HG03469 (cell line): ENCODE measurements at regions not wholly inside any gene's neighbourhood (a gene's known extent, or its start where the extent isn't known, plus 50 kb on each side); places are given as distances from the start of the nearest gene placed in this dataset.

ENCODE experiments used
- ATAC-seq: cut with Tn5 transposase; IDR thresholded peaks from one replicate; pipeline ENCODE4 v1.9.1; 2021; ENCODE audit warnings: mild to moderate bottlenecking, moderate library complexity, moderate number of reproducible peaks; ENCODE audit not compliant: unreplicated experiment

DNA sequence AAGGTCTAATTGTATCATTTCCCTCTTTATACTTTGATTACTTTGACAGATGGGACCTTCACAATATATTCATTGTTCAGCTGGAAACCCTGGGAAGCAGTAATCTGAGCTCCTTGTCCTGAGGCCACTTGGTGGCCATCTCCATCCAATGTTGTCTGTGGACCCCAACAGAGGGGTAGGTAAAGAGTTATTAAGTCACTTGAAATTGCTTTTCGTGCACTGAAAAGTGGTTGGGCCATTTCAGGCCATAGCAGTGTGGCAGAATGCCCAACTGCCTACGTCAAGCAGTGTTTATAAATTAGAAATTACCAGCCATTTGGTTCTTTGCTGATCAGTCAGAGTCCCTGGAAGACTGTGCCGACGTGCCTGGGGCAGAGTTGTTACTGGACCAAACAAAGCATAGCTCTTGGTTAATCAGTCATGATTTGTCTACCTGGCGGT is 308.3 kb upstream of the USP25 start:
- ATAC-seq = no peak

DNA sequence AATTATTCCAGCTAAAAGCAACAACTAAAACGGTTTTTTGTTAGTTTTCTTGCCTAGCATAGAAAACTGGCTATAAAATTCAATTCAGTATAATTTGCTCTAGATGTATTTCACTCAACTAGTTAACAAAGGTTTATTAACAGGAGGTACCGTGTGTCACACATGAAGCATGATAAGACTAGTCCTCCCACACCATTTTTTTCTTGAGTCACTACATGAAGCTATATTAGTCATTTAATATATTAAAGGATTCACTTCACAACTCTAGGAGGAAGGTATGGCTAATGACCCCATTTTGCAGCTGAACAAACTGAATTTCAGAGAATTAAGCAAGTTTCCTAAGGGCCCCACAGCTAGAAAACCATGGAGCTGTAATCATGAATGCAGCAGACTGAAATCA is 307.8 kb upstream of the USP25 start:
- no peak for ATAC-seq

DNA sequence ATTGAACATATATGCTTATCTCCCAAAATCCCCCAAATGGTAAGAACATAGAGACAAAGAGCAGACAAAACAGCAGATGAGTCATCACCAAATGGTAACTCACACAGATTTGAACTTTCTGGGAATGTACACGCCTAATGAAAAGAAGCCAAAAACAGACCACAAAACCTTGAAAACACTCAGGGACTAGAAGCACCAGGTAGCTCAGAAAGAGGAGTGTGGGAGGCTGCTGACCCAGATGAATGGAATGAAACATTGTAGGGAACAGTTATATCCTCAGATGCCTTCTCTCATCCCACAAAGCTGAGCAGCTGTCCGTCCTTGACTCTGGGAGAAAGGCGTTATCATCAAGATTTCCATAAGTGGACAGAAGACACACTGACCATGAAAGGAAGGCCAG is 307.0 kb upstream of the USP25 start:
- ATAC-seq = peak; percentile 42

DNA sequence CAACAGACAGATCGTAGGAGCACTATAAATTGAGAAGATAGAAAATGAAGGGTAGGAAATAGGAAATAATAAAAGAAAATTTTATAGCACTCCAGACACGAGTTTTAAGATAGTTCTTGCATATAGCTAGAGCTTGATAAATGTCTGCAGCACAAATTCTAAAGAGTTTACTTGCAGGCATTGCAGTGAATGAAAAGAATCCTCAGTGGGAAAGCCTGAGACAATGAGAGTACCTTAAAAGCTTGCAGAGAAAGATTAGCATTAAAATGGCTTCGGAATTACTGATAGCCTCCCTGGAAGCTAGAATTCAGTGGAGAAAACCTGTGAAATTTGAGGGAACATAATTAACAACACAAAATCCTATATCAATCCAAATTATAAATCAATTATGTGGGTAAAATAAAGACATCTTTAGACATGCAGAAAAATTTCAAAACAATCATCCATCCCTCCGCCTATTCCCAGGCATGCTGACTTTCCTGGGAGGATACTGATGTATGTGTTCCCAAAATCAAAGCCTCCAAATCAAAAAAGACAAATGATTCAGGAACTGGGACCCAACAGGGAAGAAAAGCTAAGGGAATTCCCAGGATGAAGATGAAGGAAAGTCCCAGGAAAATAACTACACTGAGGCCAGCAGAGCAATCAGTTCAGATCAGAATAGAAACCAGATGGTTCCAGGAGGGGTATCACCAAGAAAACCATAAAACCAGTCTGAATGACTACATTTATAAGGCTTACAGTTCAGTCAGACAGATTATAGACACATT is 305.9 kb upstream of the USP25 start:
- ATAC-seq = no peak

DNA sequence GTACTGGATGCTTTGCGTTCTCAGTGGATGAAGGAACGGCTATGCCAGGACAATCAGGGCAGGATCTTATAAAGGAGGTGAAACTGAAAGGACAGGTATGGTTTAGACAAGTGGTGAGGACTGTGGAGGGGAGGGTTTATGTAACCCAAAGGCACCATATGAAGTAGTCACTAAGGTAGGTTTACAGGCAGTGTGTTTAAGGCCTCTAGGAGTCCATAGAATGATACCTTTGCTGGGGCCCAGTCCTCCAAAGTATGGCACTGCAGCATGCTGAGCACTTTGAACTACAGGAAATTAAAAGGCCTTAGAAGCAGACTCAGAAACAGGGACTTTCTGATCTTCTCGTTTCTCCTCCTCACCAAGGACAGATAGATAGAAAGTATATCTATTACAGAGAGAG is 304.7 kb upstream of the USP25 start:
- no peak for ATAC-seq

DNA sequence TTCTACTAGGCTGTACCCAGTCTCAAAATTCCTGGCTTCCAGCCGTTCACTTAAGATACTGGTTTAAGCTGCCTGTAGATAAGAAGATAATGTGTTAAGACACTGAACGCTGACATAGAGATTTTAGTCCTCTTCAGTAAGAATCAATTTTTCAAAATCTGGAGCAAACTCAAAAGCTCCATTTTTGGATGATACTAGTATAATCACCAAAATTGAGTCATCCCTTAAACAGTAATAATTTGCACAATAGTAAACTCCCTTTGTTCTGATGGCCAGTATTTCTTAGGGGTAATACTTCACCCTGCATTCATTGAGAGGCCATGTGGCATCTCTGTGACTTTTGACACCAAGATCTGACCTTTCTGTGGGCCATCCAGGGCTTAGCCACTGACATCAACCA is 299.8 kb upstream of the USP25 start:
- no peak for ATAC-seq

DNA sequence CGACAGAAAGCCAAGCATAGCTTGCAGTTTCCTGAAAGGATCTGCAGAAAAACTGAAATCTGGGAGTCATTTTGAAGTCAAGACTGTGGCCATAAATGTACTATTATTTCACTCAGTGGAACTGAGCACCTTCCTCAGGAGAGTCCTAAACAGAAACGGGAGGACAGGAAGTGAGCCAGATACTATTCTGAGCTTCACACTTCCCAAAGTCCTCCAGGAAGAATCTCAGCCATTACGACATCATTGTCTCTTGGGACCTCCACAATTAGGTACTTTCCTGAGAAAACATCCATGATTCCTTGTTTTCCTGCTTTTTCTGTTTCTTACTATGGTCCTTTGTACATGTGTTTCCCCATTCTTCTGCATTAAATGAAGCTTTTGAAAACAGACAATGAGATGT is 299.2 kb upstream of the USP25 start:
- no peak for ATAC-seq

DNA sequence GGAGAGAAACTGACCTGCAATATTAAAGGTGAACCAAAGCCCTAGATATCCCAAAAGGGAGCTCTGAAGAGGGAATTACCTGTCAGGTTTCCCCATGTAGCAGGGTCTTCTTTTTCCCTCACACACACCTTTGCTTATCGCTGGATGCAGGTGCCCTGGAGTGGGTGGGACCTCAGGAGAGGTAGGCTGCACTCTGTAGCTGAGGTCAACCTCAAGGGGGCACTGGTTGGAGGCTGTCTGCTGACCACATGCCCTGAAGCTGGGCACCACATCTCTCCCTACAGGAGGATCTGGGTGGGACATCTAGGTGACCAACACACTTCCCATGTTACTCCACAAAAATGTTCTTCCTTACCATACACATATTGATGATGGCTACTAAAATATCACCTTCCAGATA is 298.7 kb upstream of the USP25 start:
- ATAC-seq = no peak

DNA sequence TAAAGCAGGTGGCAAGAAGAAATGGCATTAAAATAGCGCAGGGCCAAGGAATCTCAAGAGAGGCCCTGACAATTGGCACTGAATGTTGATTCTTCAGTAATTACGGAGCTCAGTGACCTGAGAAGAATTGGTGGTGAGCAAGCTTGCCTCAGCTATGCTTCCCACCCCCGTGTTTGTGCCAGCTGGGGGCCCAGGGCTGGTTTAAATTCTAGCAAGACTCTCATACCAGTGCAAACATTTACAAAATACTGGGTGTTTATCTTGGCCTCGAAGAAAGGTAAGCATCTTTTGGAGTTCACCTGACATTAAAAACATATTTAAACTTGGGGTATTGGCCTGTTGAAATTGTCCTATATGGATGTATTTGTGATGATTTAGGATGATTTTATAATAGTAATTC is 296.7 kb upstream of the USP25 start:
- no peak for ATAC-seq

DNA sequence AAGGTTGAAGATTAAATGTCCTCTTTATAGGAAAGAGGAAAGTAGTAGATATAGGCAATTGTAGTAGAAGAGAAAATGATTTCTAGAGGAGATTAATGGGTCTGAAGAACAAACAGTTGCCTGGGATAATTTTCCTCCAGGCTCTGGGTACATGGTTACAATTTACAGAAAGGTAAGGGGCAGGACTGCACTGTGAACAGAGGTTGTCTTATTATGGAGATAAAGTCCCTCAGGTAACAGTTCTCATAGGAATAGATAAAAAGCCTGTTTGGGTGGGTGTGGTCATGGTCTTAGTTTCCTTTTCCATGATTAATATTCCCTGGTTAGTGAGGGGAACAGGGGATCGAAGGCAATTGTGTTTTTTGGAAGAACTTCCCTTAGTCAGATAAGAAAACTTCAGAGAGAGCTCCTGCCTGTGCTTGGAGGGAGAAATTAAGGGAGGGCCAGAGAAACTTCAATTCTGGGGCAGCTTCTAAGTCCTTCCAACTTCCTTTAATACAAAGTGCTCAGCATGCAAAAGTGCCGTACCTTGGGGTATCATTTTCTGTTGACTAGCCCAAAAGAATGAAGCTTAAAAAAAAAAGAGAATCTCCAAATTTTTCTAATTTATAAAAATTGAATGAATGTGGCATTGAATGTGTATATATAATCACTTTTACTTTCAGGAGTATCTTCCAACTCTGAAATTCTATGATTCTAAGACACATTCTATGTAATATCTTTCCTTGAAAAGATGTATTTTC is 295.4 kb upstream of the USP25 start:
- ATAC-seq = no peak

DNA sequence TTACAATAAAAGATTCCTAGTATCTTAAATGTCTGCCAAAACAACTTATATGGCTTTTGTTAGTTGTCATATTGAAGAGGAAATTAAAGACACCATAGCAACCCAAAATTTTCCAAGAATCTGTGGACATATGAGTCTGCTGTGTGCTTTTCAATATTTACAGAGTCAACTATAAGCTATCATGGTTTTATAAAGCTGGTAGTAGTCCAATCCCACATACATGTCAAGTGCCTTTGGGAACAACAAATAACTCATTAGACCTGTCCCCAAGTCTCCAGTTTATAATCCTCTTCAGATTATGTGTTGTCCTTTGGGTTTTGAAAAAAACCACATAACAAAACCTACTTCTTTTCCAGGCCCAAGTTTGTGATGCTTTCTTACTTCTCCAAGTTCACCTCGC is 293.8 kb upstream of the USP25 start:
- no peak for ATAC-seq

DNA sequence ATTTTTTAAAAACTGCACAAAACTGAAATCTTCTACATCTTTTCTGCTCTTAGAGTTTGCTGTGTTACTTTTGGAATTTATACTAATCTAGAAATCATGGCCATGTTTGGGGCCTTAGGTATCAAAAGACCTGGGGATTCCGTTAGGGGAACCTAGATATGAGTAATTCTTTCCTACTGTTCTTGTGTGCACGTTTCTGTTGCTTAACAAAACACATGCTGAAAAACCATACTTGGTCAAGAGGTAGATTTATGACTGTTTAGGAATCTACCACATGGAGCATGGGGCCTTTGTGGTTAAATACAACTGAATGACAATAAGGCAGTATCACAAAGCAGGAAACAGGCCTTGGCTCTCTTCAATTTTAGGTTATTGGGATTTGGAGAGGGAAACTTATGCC is 291.9 kb upstream of the USP25 start:
- peak; percentile 86 for ATAC-seq

DNA sequence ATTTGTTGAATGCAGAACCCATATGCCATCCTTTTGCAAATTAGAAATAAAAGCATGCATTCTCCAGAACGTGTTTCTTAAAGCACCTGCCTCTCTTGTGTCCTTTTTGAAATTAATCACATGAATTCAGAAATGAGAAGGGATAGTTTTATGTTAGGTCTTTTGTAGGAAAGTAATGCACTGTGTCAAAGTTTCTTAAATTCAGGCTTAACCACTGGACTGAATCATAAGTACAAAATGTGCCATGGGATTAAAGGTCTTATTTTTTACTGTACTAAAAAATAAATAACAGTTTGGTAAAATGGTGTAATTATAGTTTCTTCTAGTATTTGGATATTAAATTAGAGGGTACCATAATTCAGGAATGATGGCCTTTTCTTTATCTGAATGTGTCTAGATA is 290.1 kb upstream of the USP25 start:
- ATAC-seq = no peak

DNA sequence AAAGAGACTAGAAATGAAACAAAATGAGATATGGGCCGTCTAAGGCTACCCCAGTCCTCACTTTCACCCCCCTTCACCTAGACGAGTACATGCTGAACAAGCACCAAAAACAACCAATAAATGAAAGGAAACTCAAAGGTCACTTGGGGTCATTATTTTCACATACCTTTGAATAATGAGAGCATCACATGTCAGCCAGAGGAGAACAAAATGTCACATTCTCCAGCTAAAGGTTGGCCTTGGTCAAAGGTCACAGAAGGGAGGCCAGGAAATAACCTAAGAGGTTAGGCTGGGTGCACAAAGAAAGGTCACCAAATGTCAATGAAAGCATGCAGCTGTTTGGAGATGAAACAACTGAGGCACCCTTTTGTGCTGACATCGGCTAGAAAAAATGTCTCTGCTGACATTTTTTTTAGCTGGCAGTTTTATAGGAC is 288.7 kb upstream of the USP25 start:
- no peak for ATAC-seq

DNA sequence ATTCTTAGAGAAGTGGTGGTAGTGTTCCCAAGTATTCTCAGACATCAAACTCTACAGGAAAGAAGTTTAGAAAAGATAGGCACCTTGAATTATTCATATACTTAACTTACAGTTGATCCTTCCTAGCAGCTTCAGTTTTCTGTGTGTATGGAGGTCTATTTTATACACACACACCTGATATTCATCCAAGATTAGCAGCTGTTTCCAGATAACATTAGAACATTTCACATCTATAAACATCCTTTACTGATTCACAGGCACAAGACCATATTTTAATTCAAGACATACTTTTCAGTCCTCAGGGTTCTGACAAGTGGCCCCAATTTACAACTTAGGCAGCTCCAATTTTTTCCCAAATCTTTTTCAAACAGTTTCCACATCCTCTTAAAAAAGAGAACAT is 287.8 kb upstream of the USP25 start:
- no peak for ATAC-seq

DNA sequence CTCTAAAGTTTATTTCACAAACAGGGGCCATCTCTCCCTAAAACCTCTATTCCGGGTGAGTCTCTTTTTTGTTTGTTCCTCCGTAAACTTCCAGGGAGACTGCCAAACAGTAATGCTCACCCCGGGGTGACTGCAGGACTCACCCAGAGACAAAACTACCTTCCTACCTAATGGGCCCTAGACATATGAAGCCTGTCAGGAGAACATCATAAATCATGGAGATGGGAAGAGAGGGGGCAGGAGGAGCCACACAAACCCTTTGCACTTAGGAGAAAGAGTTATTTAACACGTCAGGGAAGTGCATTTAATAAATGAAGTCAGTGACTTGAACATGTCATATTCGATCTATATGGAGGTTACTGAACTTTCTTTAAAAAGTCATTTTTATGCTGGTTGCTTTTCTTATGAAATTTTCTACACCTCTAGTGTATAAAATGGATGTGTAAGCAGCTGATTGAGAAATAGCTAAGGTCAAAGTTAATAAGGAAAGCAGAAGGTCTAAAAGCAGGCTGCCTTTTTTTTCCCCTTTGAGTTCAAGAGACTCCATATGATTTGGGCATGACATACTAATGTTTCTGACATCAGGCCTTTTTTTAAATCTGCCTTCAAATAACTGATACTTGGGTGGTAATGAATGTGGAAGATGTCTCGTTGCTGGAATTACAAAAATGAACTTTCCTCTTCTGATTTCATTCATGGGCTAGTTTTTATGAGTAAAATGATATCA is 286.9 kb upstream of the USP25 start:
- no peak for ATAC-seq

DNA sequence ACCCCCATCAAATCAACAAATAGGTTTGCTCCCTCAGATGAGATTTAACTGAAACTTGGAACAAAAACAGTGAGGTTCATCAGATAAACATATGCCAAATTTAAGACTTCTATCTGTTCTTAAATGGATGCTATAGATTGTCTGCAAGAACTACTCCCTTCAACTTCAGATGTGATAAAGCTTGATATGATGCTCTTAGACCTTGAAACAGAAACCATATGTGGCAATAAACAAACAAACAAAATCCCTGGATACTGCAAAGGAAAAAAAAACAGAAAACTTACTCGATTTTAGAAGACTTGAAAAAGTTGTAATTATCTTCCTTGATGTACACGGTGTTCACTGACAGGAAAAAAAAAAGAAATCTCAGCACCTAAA is 286.1 kb upstream of the USP25 start:
- ATAC-seq = no peak

DNA sequence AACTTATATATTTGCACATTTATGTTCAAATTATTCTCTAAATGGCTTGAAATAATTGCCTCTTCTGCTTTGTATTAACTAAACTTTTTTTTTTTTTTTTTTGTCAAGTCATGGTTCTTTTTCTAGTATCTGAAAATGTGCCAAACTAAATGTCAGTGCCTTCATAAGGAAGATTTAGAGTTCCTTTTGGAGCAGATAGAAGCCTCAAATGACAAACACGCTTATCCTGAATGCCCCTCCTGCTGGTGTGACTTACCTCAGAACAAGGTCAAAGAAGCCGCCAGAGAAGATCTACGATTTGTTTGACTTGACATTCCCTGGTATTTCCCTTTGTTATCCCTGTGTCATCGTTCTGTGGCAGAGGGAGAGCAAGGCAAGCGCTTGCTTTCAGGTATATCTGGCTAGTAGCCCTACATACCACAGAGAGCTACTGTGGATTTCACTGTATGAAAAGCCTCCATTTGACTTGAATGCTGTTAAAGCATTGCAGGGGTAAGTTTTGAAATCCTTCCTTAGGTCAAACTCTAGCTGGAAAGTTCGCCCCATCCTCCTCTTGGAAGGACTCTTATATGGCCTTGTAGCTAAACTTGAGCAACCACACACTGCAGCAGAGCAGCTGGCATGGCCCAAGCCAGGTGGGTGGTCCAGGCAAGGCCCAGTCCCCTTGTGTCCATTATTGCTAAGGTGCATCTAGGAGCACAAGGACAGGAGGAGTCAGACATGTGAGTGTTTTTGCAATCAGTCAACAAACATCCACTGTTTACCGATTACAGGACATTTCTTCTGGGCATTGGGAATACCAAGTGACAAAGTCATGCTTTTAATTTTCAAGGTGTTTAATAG is 285.4 kb upstream of the USP25 start:
- no peak for ATAC-seq

DNA sequence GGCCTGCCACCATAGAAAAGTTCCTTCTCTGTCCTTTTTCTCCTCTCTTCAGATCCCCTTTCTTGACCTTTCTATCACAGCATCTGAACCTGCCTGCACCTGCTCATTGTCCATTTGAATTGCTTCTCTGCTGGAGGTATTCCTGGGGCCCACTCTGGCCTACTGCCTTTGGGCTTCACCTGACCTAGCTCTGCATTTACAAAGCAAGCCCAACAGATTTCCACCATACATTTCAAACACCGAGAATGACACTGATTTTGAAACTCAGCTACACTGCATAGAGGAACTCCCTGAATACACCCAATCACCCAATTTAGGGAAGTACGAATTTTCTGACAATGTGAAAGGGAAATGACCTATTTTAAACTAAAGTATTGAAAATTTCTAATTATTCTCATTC is 284.5 kb upstream of the USP25 start:
- ATAC-seq = peak; percentile 84

DNA sequence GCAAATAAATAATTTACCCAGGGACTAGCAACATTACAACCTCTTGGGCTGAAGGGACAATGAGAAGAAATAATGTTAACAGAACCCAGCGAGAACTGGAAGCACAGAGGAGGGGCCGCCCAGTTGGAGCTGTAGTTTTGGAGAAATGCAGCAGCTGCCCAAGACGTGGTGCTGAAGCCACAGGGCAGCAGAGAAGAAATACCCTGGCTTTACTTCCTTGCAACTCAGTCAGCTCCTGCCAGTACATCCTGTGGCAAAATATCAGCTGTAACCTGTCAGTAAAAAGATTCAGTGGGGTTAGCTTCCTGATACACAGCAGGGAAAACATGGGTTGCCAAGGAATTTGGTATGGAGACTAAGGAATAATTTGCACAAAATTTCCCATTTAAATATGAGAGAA is 283.6 kb upstream of the USP25 start:
- no peak for ATAC-seq

DNA sequence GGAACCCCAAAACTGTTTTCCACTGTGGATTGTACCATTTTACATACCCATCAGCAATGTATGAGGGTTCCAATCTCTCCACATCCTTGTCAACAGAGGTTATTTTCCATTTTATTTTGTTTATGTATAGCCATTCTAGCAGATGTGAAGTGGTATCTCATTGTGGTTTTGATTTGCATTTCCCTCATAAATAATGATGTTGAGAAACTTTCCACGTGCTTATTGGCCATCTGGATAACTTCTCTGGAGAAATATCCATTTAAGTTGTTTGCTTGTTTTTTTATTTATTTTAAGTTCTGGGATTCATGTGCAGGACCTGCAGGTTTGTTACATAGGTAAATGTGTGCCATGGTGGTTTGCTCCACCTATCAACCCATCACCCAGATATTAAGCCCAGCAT is 280.2 kb upstream of the USP25 start:
- no peak for ATAC-seq
